IPS DF 19.7 (cell line): ENCODE measurements at regions not wholly inside any gene's neighbourhood (a gene's known extent, or its start where the extent isn't known, plus 50 kb on each side); places are given as distances from the start of the nearest gene placed in this dataset.
A peak's percentile ranks its signal among the peaks of the same experiment; 100 is the strongest.

Experiments used
- DNase-seq: peaks from one replicate; pipeline ENCODE4 v3.0.0-alpha.2; 2013; ENCODE audit warnings: low read depth, low spot score

DNA sequence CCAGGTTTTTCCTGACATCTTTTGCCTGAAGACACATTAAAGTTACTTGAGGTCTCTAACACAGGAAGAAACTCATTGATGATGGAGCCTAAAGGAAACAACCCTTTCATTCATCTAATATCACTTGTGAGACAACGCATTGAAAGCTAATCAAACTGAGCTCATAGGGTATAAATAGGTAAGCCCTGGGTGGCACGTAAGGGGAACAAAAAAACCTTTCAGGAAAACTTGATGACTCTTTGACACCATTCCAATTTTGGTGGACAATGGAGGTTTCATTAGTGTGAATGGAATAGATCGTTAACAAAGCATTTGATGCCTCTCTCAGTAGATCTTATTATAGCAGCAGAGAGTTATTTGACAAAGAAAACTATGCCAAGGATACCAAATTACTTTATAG, 80.7 kb upstream of the DUSP10 start:
- no peak for DNase-seq

DNA sequence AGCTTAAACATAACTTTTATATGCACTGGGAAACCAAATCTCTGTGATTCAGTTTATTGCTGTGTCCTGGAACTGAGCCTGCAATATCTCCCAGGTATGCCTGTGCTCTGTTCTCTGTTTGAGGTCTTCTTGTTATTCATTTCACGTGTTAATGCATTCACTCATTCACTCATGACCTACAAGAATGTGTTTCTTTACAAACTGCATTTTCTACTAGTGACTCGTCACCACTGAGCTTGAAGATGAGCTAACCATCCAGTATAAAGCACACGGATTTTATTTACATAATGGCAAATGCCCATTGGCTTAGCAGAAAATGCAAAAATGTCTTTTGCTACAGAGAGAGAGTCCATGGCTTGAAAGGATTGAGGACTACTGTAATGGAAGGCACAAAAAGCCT, 75.0 kb upstream of the DUSP10 start:
- peak; percentile 17 for DNase-seq

DNA sequence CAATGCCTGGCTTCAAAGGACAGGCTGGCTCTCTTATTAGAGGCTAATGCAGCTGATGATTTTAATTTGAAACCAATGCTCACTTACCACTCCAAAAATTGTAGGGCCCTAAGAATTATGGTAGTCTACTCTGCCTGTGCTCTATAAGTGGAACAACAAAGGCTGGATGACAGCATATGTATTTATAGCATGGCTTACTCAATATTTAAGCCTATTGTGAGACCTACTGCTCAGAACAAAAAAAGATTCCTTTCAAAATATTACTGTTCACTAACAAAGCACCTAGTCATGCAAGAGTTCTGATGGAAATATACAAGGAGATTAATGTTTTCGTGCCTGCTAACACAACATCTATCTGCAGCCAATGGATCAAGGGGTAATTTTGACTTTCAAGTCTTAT, 73.8 kb upstream of the DUSP10 start:
- DNase-seq: no peak

DNA sequence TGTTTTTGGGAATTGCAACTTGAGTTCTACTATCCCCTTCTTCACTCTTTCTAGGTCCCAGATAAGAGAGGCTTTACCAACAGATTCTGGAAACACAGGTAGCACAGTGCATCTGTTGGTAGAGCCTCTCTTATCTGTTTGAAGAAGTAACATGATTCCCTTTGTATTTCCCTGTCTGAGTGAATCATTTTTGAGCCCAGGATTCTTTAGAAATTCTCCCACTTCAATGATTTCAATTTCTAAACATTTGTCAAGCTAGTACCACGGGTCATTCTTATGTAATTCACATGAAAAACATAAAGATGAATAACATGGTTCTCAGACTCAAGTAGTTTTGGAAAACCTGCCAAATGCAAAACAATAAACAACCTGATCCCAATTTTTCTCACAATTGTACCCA, 72.0 kb upstream of the DUSP10 start:
- no peak for DNase-seq

DNA sequence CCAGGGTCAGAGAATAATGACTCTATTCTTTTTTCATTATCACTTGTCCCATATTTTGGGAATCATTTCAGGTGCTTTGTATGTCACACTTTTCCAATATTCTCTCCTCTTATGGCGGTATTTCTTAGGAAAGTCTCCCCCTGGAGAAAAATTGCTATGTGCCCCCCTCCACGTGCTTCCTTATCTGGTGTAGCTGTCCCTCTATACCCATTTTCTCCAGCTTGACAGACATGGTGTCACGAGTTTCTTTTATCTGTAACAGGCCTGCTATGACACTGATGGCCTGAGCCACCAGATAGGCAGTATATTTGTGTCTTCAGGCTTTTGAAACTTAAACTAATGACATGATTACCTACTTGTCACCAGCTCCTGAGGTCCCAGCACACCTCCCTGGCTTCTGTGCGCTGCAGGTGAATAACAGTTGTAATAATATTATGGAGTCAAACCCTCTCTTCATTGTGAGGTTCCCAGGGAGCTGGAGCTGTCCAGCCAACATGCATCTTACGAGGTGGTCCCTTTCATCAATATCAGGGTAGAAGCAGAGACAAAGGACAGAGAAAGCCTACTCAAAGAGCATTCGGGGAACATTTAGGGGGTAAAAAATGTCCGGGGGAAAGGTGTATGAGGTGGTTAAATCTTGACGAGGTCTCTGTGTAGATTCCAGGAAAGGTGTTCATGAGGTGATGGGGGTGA, 71.2 kb upstream of the DUSP10 start:
- no peak for DNase-seq

DNA sequence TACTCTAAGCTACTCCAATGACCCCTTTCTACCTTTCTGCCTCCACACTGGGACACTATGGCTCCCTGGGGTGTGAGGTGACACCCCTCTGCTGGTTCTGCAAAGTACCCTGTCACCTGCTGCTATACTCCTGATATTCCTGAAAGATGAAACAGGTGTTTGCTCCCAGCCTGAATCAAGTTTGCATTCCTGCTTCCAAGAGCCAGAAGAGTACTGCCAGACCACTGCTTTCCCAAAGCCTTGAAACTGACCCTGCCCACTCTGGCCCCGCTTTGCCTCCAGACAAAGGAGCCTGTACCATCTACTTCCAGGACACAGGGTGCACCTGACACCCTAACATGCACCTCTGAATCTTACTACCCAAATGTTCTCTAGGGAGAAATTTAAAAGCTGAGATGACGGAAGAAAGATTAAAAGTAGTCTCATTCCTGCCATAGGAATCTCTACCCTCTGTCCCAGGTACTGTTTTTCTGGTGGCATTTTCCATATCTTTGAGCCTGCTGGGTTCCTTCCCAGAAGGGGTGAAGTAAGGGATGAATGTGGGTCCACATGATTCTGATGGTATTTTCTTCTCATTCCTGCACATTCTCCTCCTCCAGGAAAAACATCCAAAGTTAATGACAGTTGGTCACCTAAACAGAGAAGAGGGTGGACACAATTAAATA, 70.3 kb upstream of the DUSP10 start:
- DNase-seq: no peak

DNA sequence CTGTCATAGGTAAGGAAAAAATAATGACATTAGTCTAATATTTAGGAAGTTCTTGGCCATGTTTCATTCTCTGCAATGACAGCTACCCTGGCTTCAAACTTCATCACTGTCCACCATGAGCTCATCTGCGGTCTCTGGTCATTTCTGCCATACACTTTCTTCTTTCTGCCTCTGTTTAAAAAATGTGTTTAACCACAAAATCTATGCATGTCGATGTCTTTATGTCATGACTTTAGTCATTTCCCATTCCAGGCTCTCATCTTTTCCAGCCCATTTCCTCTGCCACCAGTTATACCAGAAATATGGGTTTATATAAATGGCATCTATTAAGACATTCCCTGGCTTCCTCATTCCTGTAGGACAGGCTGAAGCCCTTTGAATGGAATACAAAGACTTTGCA, 68.5 kb upstream of the DUSP10 start:
- no peak for DNase-seq

DNA sequence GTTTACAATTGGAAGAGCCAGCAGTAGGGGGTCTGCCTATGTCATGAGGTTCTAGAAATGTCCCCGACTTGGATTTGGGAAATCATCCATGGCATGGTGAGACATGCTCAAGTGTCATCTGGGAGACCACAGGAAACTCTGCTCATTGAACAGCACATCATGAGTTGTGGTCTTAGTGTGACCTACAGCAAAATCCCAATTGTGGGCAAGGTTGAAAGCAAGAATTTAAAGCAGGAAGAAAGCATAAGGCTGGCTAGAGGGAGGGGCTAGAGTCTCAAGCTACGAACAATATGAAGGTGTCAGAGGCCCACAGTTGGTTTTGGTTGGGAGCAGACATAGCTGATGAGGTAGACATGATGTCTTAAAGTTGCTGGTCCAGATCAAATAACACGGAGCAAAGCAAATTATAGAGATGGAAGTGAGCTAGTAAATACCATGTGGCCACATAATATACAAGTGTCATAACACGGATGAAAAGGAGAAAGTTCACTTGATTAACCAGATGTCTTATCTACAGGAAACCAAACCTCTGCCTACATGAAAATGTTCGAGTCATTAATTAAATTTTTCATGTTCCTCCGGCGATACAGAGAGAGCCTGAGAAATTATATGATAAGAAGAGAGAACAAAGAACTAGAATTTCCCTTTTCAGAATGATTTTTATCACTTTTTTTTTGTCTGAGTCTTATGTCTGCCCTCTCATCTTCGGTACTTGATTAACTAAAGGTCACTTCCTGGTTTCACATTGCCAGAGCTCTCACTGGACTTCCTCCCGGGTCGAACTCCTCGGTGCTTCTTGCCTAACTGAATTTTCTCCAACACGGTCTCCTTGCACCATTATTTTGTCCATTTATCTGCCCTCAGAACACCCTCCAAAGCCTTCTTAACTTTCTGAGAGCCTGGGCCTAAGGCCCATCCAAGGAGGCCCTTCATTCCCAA, 67.5 kb upstream of the DUSP10 start:
- DNase-seq: no peak

DNA sequence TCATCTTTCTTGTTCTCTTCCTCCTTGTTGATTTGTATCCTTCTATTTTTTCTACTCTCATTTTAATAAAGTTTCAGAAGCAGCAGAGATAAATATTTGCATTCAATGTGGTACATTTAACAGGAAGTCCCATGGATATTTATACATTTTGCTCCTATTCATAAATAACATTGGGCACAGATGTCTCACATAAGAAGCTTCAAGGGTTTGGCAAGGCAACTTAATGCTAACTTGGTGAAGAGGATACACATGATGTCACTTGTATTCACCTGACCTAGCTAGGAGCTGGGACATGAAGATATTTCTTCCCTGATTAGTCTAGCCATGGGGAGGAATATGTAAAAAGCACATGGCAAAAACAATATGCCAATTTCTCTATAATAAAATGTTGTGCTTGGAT, 65.1 kb upstream of the DUSP10 start:
- DNase-seq: no peak

DNA sequence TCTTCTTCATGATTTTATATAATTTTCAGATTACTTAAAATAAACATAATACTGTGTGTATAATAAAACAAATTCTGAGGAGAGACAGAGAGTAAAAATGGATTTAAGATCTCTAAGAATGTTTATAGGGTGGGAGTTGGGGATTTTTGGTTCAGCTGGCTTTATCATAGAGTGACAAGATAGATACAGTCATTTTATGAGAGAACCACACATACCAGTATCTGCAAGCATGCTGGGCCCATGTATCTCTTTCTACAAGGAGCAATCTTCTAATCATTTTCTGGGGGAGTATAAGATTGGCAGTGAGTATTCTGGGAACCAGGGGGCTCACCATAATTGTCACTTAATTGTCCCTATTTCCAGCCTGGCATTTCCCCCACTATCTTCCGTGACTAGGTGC, 64.3 kb upstream of the DUSP10 start:
- DNase-seq: no peak

DNA sequence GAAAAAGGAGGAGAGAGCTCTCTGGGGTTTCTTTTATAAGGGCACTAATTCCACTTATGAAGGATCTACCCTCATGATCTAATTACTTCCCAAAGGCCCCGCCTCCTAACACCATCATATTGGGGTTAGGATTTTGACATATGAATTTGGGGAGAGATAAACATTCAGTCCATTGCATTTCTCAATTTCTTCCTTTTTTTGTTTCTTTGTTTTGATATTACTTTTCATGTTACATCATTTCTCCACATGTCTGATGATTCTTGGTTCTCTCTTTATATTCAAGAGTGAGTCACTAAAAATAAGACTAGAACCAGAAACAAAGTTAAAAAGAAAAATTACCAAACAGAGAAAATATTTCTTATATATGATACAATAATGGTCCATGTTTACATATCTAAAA, 63.2 kb upstream of the DUSP10 start:
- no peak for DNase-seq

DNA sequence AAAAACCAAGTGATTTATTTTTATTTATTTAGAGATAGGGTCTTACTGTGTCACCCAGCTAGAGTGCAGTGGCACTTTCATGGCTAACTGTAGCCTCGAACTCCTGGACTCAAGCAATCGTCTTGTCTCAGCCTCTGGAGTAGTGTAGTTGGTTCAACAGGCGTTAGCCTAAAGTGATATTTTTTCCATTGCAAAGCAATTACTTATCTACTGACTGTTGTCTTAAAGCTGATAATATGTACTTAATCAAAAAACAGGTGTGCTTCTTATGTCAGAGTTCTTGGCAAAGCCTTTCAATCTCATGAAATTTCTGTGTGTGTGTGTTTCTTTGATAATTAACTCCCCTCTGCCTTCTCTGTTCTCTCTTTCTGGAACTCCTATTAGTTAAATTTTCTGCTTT, 62.4 kb upstream of the DUSP10 start:
- DNase-seq: no peak

DNA sequence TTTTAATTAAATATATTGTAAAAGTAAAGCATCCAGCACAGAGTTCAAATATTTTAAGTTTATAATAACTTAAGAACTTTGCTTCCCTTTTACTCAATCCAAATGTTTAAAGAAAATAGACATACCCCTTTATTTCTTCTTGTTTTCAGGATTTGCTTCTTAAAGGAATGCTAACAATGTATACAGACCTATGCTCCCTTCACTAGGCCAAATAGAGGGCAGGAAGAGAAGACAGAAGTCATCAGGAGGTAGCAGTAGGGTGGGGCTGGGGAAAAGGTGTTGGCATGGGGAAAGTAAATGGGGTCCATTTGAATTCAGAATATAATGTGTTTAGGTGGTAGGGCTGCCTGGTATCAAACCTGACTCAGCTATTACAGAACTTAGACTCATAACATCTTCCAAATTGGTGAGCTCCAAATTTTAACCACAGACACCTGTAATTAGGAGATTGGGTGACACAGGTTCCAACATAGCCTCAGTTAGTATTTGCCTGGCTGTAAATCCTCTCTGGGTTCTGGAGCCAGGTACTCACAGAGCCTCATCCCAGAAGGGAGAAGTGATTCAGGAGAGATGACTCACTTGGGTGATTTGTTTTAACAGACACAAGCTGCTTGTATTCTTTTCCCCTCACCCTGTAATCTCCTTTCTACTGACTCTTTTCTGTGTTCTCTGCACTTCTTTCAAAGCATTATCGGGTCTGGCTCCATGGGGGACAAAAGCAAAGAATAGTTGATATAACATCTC, 60.1 kb upstream of the DUSP10 start:
- DNase-seq: no peak

DNA sequence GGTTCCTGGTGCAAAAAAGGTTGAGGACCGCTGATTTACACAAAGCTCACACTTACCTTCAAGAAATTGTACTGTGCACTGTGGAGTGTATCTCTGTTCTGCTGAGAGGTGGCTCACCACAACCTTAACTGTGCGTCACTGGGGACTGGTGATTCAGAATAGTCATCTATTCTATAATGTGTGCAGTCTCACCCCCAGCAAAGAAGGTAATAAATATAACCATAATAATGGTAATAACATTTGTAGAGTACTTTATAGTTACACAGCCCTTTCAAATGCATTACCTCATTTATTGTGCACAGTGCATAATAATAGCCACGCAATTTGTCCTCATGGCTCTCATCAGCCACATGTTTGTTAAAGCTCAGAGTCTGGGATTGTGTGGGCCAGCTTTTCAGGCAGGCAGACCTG, 59.4 kb upstream of the DUSP10 start:
- no peak for DNase-seq

DNA sequence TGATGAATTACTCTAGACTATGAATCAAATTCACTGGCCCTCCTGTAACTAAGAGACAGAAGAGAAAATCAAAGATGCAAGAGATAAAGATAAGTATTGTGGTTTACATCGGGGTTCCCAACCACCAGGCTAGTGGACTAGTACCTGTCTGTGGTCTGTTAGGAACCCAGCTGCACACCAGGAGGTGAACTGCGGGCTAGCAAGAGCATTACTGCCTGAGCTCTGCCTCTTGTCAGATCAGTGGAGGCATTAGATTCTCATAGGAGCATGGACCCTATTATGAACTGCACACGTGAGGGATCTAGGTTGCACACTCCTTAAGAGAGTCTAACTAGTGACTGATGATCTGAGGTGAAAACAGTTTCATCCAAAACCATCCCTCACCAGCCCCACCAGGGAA, 58.9 kb upstream of the DUSP10 start:
- DNase-seq: no peak

DNA sequence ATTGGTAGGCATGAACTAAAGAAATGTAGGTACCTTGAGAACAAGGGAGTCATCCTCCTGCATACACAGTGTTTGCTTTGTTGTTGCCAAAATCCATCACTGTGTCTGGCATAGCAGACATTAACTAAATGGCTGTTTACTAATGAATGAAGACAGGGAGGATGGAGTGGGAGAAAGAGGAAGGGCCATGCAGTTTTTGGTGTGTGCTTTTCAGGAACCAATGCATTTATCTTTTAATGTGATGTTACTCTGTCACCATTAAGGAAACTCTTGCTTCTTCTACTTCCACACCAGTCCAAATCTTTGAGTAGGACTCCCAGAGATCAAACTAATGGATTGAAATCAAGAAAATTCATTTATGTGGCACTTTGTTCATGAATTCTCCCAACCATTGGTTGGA, 55.6 kb upstream of the DUSP10 start:
- no peak for DNase-seq

DNA sequence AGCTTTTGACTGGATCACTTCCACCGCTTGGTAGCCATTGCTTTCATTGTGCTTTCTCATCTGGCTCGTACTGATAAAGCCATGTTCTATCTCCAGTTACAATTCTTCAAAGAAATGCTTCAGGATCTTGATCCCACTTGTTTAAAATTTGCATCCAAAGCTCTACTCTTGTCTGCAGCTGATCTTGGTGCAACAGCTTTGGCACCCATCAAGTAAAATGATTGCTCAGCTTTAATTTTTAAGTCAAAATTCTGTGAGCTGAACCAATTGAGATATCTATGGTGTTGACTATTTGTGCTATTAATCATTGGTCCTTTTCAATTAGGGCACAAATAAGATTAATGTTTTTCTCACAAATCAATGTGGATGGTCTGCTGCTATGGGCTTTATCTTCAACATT, 54.8 kb upstream of the DUSP10 start:
- DNase-seq: no peak

DNA sequence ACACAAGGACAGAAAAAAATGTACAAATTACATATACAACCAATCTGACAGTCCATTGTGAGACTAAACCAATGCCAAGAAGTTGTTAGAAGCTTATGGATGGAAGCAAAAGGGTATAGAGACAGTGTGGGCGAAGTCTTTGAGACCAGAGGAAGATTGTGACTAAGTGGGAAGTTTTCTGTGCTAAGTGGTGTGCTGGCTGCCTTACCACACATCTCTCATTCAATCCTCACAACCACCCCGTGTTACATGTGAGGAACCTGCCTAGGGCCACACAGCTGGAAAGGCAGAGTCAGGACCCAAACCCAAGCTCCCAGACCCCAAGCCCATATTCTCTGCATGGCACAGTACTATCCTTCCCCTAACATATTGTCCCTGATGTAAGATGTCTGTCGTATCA, 53.5 kb upstream of the DUSP10 start:
- DNase-seq: no peak

DNA sequence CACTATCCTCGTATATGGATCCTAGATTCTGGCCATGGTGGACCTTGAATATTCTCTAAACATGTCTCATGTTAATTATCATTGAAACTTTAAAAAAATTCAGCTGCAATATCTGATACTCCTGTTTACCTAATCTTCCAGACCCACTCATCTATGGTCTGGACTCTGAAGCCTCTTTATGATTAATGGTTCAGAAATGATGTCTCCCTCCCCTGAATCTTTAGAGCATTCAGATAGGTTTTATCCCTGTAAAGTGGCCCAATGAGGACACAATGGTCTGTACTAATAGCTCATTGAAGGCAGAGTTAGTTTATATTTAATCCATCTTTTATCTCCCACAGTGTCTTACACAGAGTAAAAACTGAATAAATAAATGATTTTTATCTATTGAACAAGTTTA, 53.0 kb upstream of the DUSP10 start:
- no peak for DNase-seq

DNA sequence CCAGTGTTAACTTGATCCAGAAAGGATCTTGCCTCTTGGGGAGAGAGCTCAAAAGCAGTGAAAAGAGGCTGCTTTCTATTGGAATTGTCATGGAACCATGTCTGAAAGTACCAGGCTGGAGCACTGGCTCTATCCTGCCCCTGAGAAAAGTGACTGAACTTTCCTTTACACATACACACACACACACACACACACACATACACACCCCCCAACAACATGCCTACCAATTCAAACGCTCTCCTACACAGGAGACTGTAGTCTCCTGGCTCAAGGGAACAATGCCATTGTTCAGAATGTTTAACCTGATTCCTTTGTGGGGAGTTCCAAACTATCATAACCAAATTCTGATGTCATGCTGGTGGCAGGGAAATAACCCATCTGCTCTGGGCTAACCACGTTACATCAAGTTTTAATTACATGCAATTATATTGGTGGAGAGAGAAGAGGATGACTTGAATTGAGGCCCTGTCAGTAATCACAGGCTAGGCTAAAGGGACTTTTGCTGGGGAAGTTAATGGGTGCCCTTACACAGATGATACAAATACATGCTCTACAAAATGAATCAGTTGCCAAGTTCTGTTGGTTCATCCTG, 52.3 kb upstream of the DUSP10 start:
- DNase-seq: no peak

DNA sequence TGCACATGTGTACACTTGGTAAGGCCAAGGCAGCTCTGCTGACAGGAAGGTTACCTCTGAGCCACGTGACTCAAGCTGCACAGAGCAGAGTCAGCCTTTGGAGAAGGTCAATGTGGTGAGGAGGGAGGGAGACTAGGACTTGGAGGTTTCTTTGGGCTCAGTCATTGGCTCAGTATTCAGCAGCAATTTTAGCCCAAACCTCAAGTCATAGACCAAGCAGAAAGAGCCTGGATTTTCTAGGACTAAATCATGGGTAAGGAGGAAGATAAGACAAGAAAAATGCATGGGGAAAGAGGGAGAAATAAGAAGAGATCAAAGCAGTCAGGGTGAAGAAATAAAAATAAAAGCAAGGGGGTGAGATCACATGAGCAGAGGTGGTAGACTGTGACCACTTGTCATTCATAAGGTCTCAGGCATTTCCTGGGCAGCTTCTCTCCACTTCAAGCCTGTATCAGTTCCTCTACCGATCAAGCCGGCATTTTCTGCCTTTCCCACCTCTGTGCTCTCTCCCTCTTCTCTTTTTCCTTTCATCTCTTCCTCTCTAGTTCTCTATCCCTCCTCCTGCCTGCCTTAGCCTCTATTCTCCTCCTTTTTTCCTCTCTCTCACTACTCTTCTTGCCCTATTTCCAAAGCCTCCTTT, 51.7 kb upstream of the DUSP10 start:
- no peak for DNase-seq
